ENCODE measurements at regions not wholly inside any gene's neighbourhood (a gene's known extent, or its start where the extent isn't known, plus 50 kb on each side); places are given as distances from the start of the nearest gene placed in this dataset.
"Not testable (repeated sequence)": the region's sequence is repeated elsewhere in the genome, so short reads cannot be mapped to it uniquely, and the experiment has no call there.

DNA sequence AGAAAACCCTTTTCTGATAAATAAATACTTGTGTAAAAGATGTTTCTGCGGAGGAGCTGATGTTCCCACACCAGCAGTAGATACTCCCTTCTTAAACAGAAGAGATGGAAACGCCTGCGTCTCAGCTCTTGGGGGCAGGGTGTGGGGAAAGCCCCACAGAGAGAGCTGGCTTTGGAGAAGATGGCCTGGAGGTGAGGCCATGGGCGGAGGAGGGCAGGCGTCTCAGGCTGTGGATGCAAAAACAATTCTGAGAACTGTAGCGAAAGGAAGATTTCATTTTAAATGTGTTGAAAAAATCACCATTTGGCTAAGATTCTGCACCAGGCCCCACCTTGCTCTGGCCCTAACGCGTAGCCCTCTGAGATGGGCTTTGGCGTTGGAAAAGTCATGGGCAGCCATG is 201.0 kb downstream of the LAT start:
- not testable (repeated sequence) for TF ChIP-seq EP300, POLR2A, POLR2AphosphoS5 (IDR thresholded peaks at IDR 0.05)
- TF ChIP-seq, protein P1, sequence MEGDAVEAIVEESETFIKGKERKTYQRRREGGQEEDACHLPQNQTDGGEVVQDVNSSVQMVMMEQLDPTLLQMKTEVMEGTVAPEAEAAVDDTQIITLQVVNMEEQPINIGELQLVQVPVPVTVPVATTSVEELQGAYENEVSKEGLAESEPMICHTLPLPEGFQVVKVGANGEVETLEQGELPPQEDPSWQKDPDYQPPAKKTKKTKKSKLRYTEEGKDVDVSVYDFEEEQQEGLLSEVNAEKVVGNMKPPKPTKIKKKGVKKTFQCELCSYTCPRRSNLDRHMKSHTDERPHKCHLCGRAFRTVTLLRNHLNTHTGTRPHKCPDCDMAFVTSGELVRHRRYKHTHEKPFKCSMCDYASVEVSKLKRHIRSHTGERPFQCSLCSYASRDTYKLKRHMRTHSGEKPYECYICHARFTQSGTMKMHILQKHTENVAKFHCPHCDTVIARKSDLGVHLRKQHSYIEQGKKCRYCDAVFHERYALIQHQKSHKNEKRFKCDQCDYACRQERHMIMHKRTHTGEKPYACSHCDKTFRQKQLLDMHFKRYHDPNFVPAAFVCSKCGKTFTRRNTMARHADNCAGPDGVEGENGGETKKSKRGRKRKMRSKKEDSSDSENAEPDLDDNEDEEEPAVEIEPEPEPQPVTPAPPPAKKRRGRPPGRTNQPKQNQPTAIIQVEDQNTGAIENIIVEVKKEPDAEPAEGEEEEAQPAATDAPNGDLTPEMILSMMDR (IDR thresholded peaks at IDR 0.05): not testable (repeated sequence)
